Ureter (tissue), 1 donor: ENCODE measurements at regions not wholly inside any gene's neighbourhood (a gene's known extent, or its start where the extent isn't known, plus 50 kb on each side); places are given as distances from the start of the nearest gene placed in this dataset.
"Not testable (repeated sequence)": the region's sequence is repeated elsewhere in the genome, so short reads cannot be mapped to it uniquely, and the experiment has no call there.

Experiments used
- DNase-seq: peaks from one replicate; pipeline ENCODE4 v3.0.0-alpha.2; 2020; ENCODE audit warnings: low spot score
- donor health status: DM: yes; HTN: yes; CAD: no.

GRCh38 chr7:126178865-126179264 is 1073.9 kb downstream of the GRM8 start:
- no peak for DNase-seq

- no peak for DNase-seq
Measured at GRCh38 chr7:126177782-126178181, 1075.0 kb downstream of the GRM8 start.

- no peak for DNase-seq
Measured at GRCh38 chr7:126166645-126167044, 1086.1 kb downstream of the GRM8 start.

GRCh38 chr7:126163647-126164046 is 1089.1 kb downstream of the GRM8 start:
- no peak for DNase-seq

GRCh38 chr7:126157391-126157790 is 1095.3 kb downstream of the GRM8 start:
- DNase-seq, result no peak

- DNase-seq, result no peak
Measured at GRCh38 chr7:126150278-126150958, 1102.3 kb downstream of the GRM8 start.

GRCh38 chr7:126140858-126141466 is 1111.8 kb downstream of the GRM8 start:
- no peak for DNase-seq

GRCh38 chr7:126119981-126120380 is 1132.8 kb downstream of the GRM8 start:
- DNase-seq, result no peak

- no peak for DNase-seq
Measured at GRCh38 chr7:126103582-126103981, 1149.2 kb downstream of the GRM8 start.

GRCh38 chr7:126083014-126083413 is 1153.4 kb upstream of the POT1 start:
- DNase-seq, result no peak

GRCh38 chr7:126079581-126079980 is 1150.0 kb upstream of the POT1 start:
- DNase-seq, result no peak

GRCh38 chr7:126079151-126079550 is 1149.5 kb upstream of the POT1 start:
- no peak for DNase-seq

GRCh38 chr7:126065766-126066165 is 1136.1 kb upstream of the POT1 start:
- no peak for DNase-seq

- no peak for DNase-seq
Measured at GRCh38 chr7:126057979-126058378, 1128.4 kb upstream of the POT1 start.

GRCh38 chr7:126056613-126057012 is 1127.0 kb upstream of the POT1 start:
- DNase-seq, result not testable (repeated sequence)

GRCh38 chr7:126052229-126052628 is 1122.6 kb upstream of the POT1 start:
- DNase-seq, result no peak

- DNase-seq, result no peak
Measured at GRCh38 chr7:126044662-126045061, 1115.0 kb upstream of the POT1 start.

GRCh38 chr7:126041472-126041871 is 1111.8 kb upstream of the POT1 start:
- DNase-seq, result no peak

- DNase-seq, result no peak
Measured at GRCh38 chr7:126040114-126041045, 1110.8 kb upstream of the POT1 start.

GRCh38 chr7:126026421-126027088 is 1096.9 kb upstream of the POT1 start:
- no peak for DNase-seq

GRCh38 chr7:126022452-126022851 is 1092.8 kb upstream of the POT1 start:
- no peak for DNase-seq

- no peak for DNase-seq
Measured at GRCh38 chr7:126016722-126017121, 1087.1 kb upstream of the POT1 start.
